ENCODE measurements at regions not wholly inside any gene's neighbourhood (a gene's known extent, or its start where the extent isn't known, plus 50 kb on each side); places are given as distances from the start of the nearest gene placed in this dataset.

DNA sequence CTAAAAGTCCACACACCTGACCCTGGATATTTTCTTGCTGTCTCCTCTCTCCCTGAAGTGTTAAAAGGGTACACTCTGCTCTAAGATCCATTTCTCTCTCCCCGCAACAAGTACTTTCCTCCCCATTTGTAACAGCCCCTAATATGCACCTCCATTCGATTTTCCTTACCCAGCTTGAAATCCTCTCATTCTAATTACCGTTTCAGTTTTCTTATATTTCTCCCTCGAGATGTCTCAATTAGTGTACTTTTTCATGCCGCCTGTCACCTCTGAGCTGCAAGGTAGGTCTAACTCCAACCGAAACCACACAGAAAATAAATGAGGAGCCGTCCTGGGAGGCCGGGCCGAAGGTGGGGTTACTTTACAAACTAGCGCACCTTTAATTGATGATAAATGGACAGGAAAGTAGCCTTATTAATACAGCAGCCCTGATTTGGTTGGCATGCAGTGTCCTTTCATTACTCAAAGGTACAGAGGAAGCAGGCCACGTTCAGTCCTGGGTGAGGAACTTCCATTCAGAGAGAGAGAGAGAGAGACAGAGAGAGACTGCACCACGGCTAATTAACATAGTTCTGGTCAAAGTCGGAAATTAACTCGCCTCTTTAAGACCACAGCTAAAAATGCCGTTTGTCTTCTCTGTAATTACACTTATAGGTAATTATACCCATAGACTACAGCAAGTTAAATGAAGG lies 319.9 kb downstream of the ARRDC4 start:
- no peak for DNase-seq

DNA sequence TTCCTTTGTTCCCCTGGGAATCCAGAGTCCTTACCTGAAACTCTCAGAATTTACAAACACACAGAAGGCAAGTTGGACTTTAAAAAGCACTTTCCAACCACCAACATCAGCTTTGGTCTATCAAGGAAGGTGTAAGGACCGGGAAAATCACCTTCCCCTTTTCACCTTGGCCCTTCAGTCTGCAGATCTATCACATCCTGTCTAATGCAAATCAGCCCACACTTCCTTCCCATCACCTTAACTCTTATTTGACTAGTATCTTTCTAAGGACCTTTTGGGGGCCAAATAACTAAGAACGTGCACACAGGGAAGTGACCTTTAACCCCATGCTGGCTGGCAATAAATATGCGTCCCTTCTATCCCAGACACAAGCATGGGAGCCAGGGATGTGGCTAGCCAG lies 320.6 kb downstream of the ARRDC4 start:
- no peak for DNase-seq

DNA sequence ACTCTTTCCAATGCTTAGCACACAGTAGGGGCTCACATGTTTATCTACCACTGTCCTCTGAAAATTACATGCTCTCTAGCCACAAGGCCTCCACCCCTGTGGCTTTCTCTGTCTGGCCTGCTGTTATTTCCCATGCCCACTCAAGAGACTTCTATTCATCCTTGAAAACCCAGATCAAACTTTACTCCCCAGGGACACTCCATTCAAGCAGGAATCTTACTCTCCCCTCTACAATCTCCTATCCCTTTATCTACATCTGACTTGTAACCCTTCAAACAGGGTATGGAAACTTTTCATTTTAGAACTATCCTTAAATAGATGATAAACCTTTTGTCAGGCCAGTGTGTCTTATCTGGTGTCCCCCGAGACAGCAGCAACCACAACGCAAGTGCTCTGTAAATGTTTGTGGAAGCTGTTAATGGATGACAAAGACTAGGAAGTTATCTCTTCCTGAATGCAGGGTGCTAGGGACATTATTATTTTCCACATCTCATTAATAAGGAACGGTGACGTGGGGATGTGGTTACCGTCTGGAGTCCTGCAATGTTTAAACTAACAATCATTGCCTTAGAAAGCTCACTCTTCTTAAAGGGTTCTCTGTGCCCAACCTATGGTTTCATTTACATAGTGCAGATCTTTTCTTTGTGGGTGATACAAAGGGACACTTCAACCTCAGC lies 322.3 kb downstream of the ARRDC4 start:
- peak; percentile 55 for DNase-seq

DNA sequence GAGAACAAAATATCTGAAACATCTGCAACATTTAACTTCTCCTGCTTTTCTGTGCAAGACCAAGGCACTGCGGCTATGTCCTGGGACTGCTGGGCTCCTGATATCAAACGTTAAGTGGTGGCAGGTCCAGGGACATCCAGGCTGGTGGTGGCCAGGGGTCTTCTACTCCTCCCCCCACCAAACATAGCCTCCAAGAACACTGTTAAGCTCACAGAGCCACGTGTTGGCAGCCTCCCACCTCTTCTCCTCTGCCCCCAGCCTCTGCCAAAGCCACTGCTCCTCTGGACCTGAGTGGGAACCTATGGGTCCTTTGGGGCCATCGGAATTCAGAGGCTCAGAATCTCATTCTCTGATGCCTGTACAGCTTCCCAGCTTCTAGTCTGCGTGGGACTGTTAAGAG lies 325.7 kb downstream of the ARRDC4 start:
- DNase-seq: no peak

DNA sequence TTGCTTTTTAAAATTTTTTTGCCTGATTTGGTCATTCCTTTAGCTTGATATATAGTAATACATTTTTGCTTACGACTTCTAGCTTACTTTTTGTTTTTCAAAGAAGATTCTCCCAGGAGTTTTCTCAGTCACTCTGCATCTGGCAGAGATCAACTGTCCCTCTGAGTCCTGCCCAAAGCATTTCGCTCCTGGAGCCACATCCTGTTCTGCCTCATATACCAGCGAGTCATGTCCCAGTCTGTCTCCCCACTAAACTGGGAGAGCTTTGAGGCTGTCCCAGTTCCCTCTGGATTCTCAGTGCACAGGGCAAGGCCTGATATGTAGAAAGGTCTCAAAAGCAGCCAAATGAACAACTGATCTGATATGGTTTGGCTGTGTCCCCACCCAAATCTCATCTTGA lies 326.3 kb downstream of the ARRDC4 start:
- no peak for DNase-seq

DNA sequence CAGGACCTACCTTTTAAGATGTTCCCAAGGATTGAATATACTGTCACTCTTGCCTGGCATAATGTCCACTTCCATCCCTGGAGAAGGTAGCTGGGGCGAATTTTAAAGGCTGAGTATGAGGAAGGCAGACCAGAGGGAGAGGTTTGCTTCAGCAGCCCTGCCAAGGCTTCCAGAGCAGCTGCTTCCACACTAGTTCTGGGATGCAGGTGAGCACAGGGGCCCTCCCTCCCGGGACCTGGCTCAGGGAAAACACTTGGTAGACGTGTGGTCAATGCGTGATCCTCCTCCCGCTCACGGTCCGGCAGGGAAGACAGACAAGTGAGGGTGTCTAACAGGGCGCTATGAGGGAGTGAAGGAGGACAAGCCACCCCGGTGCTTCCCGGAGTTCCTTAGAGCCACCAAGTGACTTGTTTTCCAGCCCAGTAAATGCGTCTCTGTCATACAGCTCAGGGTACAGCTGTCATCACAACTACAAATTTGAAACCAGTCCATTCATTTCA lies 327.6 kb downstream of the ARRDC4 start:
- DNase-seq: no peak

DNA sequence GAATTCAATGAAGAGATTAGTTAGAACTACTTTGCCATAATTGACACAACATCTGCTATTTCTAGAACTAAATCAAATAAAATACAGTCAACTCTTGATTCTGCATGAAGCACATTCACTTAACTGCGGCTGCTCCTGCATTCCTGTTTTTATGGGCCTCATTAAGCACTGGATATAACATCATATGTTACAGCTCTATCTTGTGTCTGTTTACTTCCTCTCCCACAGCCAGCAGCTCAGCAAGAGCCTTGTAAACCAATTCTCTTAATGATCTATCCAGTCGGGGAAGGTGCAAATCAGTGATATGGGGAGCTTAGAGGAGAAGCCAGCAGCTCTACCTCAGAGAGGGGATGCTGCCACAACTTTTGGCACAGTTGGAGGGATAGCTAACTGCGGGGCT lies 329.2 kb downstream of the ARRDC4 start:
- no peak for DNase-seq

DNA sequence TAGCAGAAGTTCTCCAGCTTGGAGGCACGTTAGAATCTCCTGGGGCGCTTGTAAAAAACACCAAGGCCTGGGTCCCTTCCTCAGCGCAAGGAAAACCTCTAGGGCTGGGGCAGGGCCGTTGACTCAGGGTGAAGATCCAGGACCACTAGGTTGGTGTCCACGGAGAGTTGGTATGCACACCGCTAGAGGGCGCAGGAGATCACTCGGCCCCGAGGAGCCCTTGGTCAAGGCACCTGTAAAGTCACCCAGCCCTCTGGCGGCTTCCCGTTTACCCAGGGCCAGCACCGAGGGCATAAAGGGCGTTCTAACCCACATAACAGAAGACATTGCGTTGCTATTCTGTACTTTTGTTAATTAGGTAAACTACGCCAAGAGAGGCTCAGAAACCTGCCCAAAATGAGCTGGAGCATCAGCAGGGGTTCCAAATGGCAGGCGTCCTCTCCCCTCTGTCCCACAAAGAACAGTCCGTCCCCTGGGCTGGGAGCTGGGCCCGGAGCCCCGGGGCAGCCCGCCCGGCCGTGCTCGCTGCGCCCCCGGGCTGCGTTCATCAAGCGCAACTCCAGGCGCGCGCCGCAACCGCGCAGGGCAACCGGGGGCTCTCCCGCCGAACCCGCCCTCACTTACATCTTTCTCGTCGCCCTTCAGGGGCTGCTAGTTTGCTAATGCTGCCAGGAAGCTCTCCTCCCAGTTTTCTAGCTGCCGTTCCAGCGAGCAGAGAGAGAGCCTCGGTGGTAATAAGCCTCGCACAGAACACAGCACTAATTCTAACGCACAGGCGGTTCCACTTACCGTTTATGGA lies 332.1 kb downstream of the ARRDC4 start:
- peak; percentile 70 for DNase-seq

DNA sequence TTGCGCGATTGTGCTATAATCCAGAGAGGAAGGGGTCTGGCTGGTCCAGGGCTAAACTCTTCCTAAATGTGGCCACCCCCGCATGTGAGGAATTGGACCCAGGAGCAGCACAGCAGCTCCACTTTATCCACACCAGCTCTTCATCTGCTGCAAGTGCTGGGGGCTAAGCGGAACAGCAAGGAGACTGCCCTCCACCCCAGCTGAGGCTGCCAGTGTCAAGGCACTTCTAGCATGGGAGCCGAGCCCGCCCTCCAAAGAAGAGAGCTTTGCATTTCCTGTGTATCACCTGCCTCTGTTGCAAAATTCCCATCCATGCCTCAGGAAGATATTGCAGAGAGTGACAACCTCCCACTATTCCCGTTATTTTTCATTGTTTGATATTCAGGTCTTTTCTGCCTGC lies 333.6 kb downstream of the ARRDC4 start:
- DNase-seq: no peak

DNA sequence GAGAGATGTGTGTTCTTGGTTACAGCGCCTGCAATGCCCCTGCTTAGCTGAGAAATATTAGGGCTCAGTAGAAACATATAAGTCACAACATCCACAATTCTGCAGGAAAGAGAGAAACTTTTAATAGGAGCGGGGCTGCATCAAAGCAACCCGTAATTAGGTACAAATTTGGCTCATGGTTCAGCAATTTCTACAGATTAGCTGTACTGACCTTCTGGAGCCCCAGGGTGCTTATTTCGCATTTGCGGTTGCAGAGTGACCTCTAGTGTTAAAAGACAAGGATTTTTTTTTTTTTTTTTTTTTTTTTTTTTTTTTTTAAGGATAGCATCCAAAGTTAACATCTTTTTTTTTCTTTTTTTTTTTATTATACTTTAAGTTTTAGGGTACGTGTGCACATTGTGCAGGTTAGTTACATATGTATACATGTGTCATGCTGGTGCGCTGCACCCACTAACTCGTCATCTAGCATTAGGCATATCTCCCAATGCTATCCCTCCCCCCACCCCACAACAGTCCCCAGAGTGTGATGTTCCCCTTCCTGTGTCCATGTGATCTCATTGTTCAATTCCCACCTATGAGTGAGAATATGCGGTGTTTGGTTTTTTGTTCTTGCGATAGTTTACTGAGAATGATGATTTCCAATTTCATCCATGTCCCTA lies 334.7 kb downstream of the ARRDC4 start:
- DNase-seq: peak; percentile 76

DNA sequence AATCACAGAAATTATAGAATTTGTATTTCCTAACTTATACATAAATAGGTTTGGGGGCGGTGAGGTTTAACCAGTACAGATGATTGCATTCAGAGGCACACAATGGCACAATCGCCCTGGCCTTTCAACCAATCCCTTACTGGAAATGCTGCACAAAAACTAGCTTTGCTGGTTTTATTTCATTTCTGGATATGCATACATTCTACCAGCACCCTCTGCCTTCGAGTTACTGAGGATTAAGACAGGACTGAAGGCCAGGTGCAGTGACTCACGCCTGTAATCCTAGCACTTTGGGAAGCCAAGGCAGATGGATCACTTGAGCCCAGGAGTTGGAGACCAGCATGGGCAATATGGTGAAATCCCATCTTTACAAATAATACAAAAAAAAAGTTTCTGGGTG lies 336.1 kb downstream of the ARRDC4 start:
- no peak for DNase-seq

DNA sequence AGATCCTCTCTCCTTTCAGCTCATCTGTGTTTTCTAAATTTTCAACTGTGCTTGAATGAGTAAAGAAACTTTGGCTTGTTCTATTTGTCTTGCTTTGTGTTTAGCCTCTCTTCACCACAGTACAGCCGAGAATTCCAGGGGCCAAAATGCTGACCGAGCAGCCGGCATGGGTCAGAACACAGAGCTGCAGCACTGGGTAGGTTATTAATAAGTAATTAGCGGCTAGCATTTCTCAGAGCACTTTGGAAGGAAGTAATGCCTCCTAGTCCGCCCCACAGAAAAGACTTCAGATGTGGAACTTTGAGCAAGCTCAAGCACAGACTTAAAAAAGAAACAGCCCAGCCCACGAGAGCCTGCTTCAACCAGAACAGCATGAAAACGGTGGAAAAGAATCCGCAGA lies 343.9 kb downstream of the ARRDC4 start:
- no peak for DNase-seq

DNA sequence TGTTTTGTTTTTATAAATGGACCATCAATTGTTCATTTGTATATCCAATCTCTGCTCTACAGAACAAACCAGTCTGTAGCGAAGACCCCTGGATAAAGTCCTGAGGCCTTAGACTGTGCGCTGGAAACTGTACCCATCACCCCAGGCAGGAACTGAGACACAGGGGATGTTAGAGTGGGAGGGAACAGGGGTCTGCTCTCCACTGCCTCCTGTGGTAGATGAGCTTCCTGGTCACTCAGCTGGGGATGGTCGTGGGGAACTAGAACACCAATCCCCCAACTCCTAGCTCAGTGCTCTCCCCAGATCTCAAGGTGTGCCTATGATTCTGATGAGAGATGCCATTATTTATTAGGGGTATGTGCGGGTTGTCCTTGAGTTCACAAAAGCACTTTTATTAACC lies 340.2 kb upstream of the IGF1R start:
- no peak for DNase-seq

DNA sequence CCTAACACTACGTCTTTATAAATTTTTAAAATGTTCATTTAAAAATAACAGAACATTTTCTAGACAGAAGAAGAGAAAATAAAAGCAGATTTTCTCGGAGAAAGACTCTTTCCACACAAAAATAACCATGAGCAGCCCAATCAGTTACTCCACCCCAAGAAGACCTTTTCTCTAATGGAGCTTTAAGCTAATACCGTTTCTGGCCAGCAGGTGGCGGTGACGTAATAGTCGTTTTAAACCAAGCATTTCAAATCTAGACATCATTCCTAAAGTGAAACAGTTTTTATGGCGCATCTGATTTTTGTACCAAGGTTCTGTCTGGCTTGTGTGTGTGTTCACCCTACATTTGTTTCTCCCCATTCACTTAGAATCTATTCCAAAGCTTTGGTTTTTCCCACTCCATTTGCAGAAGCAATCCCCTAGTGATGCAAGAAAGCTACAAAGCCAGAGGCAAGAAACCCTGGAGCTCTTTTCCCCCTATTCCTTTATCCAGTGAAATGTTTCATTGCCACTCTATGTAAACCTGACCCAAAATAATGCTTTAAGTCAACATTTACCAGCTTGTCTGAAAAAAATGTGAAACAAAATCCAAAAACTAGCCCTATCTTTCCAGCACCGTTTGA lies 336.7 kb upstream of the IGF1R start:
- peak; percentile 82 for DNase-seq

DNA sequence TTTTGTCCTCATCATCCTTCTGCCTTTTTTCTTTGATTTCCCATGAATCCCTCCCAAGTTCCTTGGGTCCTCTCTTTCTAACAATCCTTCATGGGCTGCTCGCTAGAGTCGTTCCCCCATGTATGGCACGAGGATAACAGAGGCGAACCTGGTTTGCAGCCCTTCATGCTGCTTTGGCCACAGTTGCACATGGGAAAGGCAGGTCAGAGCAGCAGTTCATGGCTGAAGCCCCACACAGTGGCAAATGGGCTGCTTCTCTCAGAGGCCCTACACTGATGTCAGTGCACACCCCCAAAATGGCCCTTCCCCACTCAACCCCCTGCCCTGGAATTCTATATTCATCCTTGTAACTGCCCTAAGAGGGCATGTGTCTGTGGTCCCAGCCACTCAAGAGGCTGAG lies 335.4 kb upstream of the IGF1R start:
- no peak for DNase-seq

DNA sequence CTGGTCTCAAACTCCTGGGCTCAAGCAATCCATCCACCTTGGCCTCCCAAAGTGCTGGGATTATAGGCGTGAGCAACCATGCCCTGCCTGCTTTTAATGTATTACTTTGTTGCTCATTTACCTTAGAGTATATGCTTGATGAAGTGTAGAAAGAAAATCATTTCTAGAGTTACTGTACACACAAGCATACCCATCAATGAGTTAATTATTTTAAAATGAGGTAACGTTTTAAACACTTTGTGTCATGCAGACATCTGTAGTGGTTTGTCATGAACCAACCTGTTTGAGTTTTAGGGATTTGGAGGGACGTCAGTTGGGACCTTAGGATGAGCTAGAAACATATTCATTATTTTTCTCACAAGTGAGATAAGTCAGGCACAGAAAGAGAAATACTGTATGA lies 332.4 kb upstream of the IGF1R start:
- DNase-seq: no peak

DNA sequence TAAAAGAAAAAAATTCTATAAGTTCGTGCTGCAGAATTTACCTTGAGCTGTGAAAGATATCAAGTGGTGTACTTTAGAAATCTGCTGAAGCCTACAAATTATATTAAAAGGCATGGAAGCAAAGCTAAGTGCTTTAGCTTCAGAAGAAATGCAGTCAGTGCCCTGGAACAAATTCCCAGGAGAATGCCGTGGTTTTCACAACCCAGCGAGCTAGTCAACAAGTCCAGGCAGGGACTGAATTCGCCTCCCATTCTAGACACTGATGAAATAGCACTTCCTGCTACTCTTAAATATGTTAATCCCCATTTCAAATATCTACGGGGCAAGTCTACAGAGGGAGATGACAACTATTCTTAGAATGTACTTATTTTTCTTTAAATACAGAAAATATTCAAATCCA lies 326.4 kb upstream of the IGF1R start:
- no peak for DNase-seq

DNA sequence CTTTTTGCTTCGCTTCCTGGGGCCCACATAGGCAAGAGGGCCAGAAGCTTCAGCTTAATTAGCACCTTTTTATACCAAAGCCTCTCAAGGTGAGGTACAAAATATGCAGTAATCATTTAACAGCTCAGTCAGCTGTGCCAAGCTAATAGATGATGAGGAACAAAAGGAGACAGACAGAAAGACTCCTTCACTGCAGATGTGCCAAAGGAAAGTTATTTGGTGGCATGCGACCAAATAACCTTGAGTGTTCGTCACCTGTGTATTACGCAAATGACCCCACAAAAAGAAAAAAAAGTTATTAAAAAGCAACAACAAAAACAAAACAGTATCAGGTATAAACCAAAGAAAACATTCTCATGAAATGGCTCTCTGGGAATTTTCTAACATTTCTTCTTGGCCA lies 325.8 kb upstream of the IGF1R start:
- no peak for DNase-seq

DNA sequence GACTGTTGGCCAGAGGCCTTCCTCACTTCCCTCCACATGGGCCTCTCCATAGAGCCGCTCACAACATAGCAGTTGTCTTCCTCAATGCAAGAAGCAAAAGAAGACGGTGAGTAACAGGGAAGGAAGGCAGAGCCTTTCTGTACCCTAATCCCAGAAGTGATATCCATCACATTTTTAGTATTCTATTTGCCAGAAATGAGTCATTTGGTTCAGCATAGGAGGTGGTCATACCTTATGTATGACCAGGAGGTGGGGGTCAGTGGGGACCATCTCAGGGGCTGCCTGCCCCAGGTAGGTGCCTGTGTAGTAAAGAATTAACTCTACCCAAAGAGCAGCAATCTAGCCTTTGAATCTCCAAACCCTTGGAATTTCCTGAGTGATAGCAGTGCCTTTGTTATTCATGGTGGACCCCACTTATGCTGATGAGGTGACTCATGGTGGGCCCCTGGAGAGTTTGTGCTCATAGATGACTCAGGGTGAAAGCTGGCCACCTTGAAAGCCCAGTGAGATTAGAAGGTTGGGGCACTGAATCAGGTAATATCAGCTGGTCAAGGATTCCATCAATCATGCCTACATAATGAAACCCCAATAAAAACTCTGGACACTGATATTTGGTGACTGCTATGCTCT lies 323.9 kb upstream of the IGF1R start:
- DNase-seq: no peak

DNA sequence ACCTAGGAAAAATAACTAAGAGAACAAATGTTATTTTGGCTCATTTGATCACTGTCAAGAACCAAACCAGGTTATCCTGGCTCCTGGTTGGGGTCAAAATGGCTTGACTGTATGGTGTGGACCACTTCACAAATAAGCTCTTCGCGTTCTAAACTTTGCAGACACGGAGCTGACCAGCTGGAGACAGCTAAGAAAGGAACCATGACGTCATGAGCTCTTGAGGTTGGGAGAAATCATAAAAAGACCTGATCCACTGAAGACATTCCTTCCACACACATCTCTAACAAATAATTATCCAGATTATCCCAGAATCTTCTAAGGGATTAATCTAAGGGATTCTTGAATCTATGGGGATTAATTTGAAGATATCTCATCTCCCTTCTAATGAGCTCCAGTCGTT lies 321.5 kb upstream of the IGF1R start:
- DNase-seq: no peak

DNA sequence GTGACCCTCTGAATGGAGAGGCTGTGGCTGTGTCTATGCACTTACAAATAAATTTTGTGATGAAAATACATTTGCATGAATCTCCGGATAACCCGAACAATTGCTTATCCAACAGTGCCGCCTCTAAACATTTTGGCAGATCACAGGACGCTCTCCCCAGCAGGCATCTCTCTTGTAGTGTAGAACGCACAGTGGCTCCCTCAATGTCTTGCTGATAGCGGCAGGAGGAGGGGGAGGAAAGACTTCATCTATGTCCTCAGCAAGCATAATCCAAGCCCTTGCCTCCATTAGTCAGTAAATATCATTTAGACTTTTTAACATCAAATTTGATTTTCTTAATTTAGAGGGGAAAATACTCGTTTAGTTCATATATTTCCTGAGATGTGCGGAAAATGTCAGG lies 318.1 kb upstream of the IGF1R start:
- no peak for DNase-seq

DNA sequence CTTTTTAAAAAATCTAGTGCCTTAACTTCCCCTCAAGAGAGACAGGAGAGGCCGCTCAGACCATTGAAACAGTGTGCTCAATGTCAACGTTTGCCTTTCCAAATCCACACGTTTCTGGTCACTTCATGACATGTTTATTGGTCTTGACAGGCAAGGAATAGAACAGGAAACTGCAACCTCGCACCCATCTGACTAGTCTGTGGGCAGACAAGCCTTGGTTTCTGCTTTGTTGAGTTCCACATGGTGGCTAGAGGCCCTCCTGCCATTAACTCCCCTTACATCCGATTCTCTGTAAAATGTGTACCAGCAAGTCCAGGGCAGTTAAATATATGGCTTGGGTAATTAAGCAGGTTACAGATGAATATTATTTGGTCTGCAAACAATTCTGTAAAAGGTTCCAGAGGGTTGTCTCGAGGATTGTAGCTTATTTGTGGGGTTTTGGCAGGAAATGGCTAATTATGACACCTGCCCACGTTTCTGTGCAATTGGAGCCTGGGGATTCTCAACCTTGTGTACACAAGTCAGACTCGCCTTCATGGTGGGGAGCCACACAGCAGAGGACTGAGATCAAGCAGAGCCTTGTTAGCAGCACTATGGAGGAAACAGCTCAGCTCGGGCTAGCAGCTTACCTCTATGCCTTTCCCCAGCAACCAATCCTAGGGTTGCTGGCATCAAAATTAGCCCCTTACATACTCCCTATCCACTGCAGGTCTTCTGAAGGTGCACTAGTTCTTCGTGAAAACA lies 317.5 kb upstream of the IGF1R start:
- no peak for DNase-seq

Data from hematopoietic multipotent progenitor cell treated with erythropoietin and hydrocortisone succinate and interleukin-3 and kit ligand, for 6 days (in vitro differentiated cells).